GM23338 (cell line): ENCODE measurements at regions not wholly inside any gene's neighbourhood (a gene's known extent, or its start where the extent isn't known, plus 50 kb on each side); places are given as distances from the start of the nearest gene placed in this dataset.

Experiments used
- ATAC-seq: fragments of 200-7000 bp; cut with Tn5 transposase; 3 replicates; pipeline ENCODE4 v1.9.1; 2020
- DNase-seq: peaks from one replicate; pipeline ENCODE4 v3.0.0-alpha.2; 2015; ENCODE audit warnings: low spot score
- H2AFZ ChIP-seq: fragments of 200-600 bp; sonication (generic); 2 replicates; pipeline ENCODE4 v1.8.0; 2016; ENCODE audit warnings: antibody characterized with exemption, mild to moderate bottlenecking, moderate library complexity
- H3F3A ChIP-seq: fragments of 200-600 bp; sonication (generic); replicated peaks from 2 replicates; pipeline ENCODE4 v1.8.0; 2017; ENCODE audit warnings: antibody characterized with exemption, mixed run types, low read depth
- H3K27ac ChIP-seq: fragments of 200-600 bp; sonication (generic); 2 replicates; pipeline ENCODE4 v1.6.1; 2016; ENCODE audit warnings: low read depth
- H3K27me3 ChIP-seq: fragments of 200-600 bp; sonication (generic); 2 replicates; pipeline ENCODE4 v1.8.0; 2016; ENCODE audit warnings: mild to moderate bottlenecking, mixed run types, moderate library complexity; ENCODE audit not compliant: insufficient read depth
- H3K36me3 ChIP-seq: fragments of 200-600 bp; sonication (generic); 2 replicates; pipeline ENCODE4 v1.8.0; 2016; ENCODE audit warnings: mild to moderate bottlenecking; ENCODE audit not compliant: insufficient read depth
- H3K4me1 ChIP-seq: fragments of 200-600 bp; sonication (generic); 2 replicates; pipeline ENCODE4 v1.8.0; 2016; ENCODE audit warnings: mild to moderate bottlenecking, moderate library complexity; ENCODE audit not compliant: insufficient read depth
- H3K4me2 ChIP-seq: fragments of 200-600 bp; sonication (generic); 2 replicates; pipeline ENCODE4 v1.7.1; 2017; ENCODE audit warnings: mixed run types
- H3K4me3 ChIP-seq: fragments of 200-600 bp; sonication (generic); 2 replicates; pipeline ENCODE4 v1.6.1; 2016; ENCODE audit warnings: mixed run types
- H3K79me2 ChIP-seq: fragments of 200-600 bp; sonication (generic); replicated peaks from 2 replicates; pipeline ENCODE4 v1.8.0; 2017; ENCODE audit warnings: mild to moderate bottlenecking; ENCODE audit not compliant: insufficient read depth
- H3K9me2 ChIP-seq: fragments of 200-600 bp; sonication (generic); 2 replicates; pipeline ENCODE4 v1.8.0; 2017; ENCODE audit not compliant: insufficient read depth
- H4K20me1 ChIP-seq: fragments of 200-600 bp; sonication (generic); replicated peaks from 2 replicates; pipeline ENCODE4 v1.8.0; 2017; ENCODE audit warnings: mild to moderate bottlenecking; ENCODE audit not compliant: insufficient read depth
- H3K27ac Mint-ChIP-seq: 2 replicates; pipeline ENCODE4 v1.8.0; 2020; ENCODE audit warnings: inconsistent platforms, mild to moderate bottlenecking, moderate library complexity, mixed read lengths
- H3K27me3 Mint-ChIP-seq: 3 replicates; pipeline ENCODE4 v1.8.0; 2022; ENCODE audit warnings: low read depth, mild to moderate bottlenecking, moderate library complexity, mixed read lengths, inconsistent platforms; ENCODE audit not compliant: insufficient read depth, poor library complexity
- H3K36me3 Mint-ChIP-seq: 3 replicates; pipeline ENCODE4 v1.8.0; 2021; ENCODE audit warnings: low read depth, mild to moderate bottlenecking, inconsistent platforms, moderate library complexity, mixed read lengths
- H3K4me1 Mint-ChIP-seq: 3 replicates; pipeline ENCODE4 v1.8.0; 2020; ENCODE audit warnings: mild to moderate bottlenecking, inconsistent platforms, mixed read lengths
- H3K4me3 Mint-ChIP-seq: 3 replicates; pipeline ENCODE4 v1.8.0; 2021; ENCODE audit warnings: moderate library complexity, mild to moderate bottlenecking, inconsistent platforms, mixed read lengths
- H3K9me3 Mint-ChIP-seq: 3 replicates; pipeline ENCODE4 v1.8.0; 2020; ENCODE audit warnings: moderate library complexity, mild to moderate bottlenecking, inconsistent platforms, mixed read lengths
- CREB1 ChIP-seq: fragments of 250-450 bp; sonication (Bioruptor Pico); IDR thresholded peaks from 2 replicates; pipeline ENCODE4 v1.5.0; 2020; ENCODE audit warnings: low read depth, mild to moderate bottlenecking, moderate library complexity
- EZH2 ChIP-seq: fragments of 200-600 bp; sonication (generic); IDR thresholded peaks from one replicate; pipeline ENCODE4 v1.8.0; 2017; ENCODE audit warnings: antibody characterized with exemption, mild to moderate bottlenecking, low read depth; ENCODE audit not compliant: unreplicated experiment
- EZH2phosphoT487 ChIP-seq: fragments of 200-600 bp; sonication (generic); IDR thresholded peaks from one replicate; pipeline ENCODE4 v1.8.1; 2018; ENCODE audit warnings: antibody characterized with exemption; ENCODE audit not compliant: unreplicated experiment
- JUNB ChIP-seq: IDR thresholded peaks from one replicate; pipeline ENCODE4 v1.6.1; 2016; ENCODE audit warnings: antibody characterized with exemption; ENCODE audit not compliant: unreplicated experiment
- NANOG ChIP-seq: IDR thresholded peaks from 2 replicates; pipeline ENCODE4 v1.6.1; 2016; ENCODE audit warnings: antibody characterized with exemption, borderline replicate concordance
- POLR2AphosphoS5 ChIP-seq: IDR thresholded peaks from 2 replicates; pipeline ENCODE4 v1.6.1; 2016; ENCODE audit warnings: antibody characterized with exemption, low read depth
- STAT1 ChIP-seq: IDR thresholded peaks from one replicate; pipeline ENCODE4 v1.6.1; 2016; ENCODE audit warnings: antibody characterized with exemption; ENCODE audit not compliant: unreplicated experiment
- ZNF114 ChIP-seq: fragments of 250-450 bp; sonication (Bioruptor Pico); IDR thresholded peaks from 2 replicates; pipeline ENCODE4 v1.5.0; 2020; ENCODE audit warnings: mild to moderate bottlenecking, moderate library complexity
- ZNF331 ChIP-seq: fragments of 250-450 bp; sonication (Bioruptor Pico); IDR thresholded peaks from 2 replicates; pipeline ENCODE4 v1.5.0; 2020; ENCODE audit warnings: low read depth, mild to moderate bottlenecking, moderate library complexity
- TF ChIP-seq, protein P1 (sequence below): IDR thresholded peaks from one replicate; pipeline ENCODE4 v1.6.1; 2018; ENCODE audit warnings: antibody characterized with exemption; ENCODE audit not compliant: unreplicated experiment
- TF ChIP-seq, protein P2 (sequence below): IDR thresholded peaks from 2 replicates; pipeline ENCODE4 v1.6.1; 2016; ENCODE audit warnings: antibody characterized with exemption
- TF ChIP-seq, protein P3 (sequence below): fragments of 250-450 bp; sonication (Bioruptor Pico); IDR thresholded peaks from 2 replicates; pipeline ENCODE4 v1.5.0; 2020; ENCODE audit warnings: mild to moderate bottlenecking, moderate library complexity
- TF ChIP-seq, protein P4 (sequence below), 2 experiments: fragments of 200-600 bp in 1 of 2; sonication (generic) in 1 of 2; conservative IDR thresholded peaks; 2 replicates each; pipeline versions ENCODE4 v1.5.1 to v1.6.1; 2016 to 2017; ENCODE audit warnings: antibody characterized with exemption in 2 of 2, low read depth in 2 of 2, mild to moderate bottlenecking in 2 of 2, moderate library complexity in 1 of 2

DNA sequence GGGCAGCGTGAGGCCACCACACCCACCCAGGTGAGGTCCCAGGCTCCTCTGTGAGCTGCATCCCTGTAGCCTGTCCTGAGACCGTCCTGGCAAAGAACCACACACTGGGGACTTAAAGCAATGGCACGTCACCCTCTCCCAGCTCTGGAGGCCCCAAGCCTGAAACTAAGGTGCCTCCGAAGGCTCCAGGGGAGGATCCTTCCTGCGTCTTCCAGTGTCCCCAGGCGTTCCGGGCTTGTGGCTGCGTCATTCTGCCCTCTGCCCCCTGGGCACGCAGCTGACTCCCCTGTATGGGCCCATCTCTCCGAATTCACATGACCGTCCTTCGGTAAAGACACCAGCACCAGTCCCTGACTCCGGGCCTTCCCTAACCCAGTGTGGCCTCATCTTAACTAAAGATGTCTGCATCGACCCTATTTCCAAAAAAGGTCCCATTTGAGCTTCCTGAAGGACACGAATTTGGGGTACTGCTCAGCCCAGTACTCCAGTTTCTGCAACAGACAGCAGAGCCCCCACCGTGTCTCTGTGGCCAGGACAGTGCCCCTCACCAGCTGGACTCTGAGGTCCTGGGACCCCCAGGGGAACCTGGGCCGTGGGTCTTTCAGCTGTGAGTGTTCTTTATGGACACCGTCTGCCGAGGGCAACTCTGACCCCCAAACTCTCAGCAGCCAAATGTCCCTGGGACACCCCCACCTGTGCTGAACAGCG, 75.2 kb upstream of the CTDP1 start:
- Histone ChIP-seq H3K4me1 (no peaks in the 10 kb centered on the region), H4K20me1 (no peaks in the 10 kb centered on the region), H3K9me2 (no peaks in the 10 kb centered on the region), H3F3A (no peaks in the 10 kb centered on the region), H2AFZ (no peak overlapping the region), H3K79me2 (no peaks in the 10 kb centered on the region), H3K4me3 (no peak overlapping the region), H3K27ac (no peak overlapping the region), H3K4me2 (no peak overlapping the region), H3K36me3 (no peaks in the 10 kb centered on the region), H3K27me3 (no peaks in the 10 kb centered on the region)
- H3K27ac Mint-ChIP-seq: no peak overlapping the region; the same call in 1 of the 2 replicates
- H3K4me3 Mint-ChIP-seq: no peak overlapping the region
- no peak for ATAC-seq
- TF ChIP-seq JUNB (no peak), EZH2phosphoT487 (no peak), EZH2 (no peak), STAT1 (no peak), ZNF114 (CRISPR knock-in tag) (no peak), POLR2AphosphoS5 (no peak), CREB1 (no peak), ZNF331 (CRISPR knock-in tag) (no peak), NANOG (no peak)
- TF ChIP-seq, protein P1, sequence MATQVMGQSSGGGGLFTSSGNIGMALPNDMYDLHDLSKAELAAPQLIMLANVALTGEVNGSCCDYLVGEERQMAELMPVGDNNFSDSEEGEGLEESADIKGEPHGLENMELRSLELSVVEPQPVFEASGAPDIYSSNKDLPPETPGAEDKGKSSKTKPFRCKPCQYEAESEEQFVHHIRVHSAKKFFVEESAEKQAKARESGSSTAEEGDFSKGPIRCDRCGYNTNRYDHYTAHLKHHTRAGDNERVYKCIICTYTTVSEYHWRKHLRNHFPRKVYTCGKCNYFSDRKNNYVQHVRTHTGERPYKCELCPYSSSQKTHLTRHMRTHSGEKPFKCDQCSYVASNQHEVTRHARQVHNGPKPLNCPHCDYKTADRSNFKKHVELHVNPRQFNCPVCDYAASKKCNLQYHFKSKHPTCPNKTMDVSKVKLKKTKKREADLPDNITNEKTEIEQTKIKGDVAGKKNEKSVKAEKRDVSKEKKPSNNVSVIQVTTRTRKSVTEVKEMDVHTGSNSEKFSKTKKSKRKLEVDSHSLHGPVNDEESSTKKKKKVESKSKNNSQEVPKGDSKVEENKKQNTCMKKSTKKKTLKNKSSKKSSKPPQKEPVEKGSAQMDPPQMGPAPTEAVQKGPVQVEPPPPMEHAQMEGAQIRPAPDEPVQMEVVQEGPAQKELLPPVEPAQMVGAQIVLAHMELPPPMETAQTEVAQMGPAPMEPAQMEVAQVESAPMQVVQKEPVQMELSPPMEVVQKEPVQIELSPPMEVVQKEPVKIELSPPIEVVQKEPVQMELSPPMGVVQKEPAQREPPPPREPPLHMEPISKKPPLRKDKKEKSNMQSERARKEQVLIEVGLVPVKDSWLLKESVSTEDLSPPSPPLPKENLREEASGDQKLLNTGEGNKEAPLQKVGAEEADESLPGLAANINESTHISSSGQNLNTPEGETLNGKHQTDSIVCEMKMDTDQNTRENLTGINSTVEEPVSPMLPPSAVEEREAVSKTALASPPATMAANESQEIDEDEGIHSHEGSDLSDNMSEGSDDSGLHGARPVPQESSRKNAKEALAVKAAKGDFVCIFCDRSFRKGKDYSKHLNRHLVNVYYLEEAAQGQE: no peak
- TF ChIP-seq, protein P2, sequence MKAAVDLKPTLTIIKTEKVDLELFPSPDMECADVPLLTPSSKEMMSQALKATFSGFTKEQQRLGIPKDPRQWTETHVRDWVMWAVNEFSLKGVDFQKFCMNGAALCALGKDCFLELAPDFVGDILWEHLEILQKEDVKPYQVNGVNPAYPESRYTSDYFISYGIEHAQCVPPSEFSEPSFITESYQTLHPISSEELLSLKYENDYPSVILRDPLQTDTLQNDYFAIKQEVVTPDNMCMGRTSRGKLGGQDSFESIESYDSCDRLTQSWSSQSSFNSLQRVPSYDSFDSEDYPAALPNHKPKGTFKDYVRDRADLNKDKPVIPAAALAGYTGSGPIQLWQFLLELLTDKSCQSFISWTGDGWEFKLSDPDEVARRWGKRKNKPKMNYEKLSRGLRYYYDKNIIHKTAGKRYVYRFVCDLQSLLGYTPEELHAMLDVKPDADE: no peak
- TF ChIP-seq, protein P3, sequence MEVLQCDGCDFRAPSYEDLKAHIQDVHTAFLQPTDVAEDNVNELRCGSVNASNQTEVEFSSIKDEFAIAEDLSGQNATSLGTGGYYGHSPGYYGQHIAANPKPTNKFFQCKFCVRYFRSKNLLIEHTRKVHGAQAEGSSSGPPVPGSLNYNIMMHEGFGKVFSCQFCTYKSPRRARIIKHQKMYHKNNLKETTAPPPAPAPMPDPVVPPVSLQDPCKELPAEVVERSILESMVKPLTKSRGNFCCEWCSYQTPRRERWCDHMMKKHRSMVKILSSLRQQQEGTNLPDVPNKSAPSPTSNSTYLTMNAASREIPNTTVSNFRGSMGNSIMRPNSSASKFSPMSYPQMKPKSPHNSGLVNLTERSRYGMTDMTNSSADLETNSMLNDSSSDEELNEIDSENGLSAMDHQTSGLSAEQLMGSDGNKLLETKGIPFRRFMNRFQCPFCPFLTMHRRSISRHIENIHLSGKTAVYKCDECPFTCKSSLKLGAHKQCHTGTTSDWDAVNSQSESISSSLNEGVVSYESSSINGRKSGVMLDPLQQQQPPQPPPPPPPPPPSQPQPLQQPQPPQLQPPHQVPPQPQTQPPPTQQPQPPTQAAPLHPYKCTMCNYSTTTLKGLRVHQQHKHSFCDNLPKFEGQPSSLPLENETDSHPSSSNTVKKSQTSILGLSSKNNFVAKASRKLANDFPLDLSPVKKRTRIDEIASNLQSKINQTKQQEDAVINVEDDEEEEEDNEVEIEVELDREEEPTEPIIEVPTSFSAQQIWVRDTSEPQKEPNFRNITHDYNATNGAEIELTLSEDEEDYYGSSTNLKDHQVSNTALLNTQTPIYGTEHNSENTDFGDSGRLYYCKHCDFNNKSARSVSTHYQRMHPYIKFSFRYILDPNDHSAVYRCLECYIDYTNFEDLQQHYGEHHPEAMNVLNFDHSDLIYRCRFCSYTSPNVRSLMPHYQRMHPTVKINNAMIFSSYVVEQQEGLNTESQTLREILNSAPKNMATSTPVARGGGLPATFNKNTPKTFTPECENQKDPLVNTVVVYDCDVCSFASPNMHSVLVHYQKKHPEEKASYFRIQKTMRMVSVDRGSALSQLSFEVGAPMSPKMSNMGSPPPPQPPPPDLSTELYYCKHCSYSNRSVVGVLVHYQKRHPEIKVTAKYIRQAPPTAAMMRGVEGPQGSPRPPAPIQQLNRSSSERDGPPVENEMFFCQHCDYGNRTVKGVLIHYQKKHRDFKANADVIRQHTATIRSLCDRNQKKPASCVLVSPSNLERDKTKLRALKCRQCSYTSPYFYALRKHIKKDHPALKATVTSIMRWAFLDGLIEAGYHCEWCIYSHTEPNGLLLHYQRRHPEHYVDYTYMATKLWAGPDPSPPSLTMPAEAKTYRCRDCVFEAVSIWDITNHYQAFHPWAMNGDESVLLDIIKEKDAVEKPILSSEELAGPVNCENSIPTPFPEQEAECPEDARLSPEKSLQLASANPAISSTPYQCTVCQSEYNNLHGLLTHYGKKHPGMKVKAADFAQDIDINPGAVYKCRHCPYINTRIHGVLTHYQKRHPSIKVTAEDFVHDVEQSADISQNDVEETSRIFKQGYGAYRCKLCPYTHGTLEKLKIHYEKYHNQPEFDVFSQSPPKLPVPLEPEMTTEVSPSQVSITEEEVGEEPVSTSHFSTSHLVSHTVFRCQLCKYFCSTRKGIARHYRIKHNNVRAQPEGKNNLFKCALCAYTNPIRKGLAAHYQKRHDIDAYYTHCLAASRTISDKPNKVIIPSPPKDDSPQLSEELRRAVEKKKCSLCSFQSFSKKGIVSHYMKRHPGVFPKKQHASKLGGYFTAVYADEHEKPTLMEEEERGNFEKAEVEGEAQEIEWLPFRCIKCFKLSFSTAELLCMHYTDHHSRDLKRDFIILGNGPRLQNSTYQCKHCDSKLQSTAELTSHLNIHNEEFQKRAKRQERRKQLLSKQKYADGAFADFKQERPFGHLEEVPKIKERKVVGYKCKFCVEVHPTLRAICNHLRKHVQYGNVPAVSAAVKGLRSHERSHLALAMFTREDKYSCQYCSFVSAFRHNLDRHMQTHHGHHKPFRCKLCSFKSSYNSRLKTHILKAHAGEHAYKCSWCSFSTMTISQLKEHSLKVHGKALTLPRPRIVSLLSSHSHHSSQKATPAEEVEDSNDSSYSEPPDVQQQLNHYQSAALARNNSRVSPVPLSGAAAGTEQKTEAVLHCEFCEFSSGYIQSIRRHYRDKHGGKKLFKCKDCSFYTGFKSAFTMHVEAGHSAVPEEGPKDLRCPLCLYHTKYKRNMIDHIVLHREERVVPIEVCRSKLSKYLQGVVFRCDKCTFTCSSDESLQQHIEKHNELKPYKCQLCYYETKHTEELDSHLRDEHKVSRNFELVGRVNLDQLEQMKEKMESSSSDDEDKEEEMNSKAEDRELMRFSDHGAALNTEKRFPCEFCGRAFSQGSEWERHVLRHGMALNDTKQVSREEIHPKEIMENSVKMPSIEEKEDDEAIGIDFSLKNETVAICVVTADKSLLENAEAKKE (CRISPR knock-in tag): no peak
- TF ChIP-seq, protein P4, sequence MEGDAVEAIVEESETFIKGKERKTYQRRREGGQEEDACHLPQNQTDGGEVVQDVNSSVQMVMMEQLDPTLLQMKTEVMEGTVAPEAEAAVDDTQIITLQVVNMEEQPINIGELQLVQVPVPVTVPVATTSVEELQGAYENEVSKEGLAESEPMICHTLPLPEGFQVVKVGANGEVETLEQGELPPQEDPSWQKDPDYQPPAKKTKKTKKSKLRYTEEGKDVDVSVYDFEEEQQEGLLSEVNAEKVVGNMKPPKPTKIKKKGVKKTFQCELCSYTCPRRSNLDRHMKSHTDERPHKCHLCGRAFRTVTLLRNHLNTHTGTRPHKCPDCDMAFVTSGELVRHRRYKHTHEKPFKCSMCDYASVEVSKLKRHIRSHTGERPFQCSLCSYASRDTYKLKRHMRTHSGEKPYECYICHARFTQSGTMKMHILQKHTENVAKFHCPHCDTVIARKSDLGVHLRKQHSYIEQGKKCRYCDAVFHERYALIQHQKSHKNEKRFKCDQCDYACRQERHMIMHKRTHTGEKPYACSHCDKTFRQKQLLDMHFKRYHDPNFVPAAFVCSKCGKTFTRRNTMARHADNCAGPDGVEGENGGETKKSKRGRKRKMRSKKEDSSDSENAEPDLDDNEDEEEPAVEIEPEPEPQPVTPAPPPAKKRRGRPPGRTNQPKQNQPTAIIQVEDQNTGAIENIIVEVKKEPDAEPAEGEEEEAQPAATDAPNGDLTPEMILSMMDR (conservative IDR thresholded peaks at IDR 0.05; ENCODE audit: low read depth in 2 of 2): no peak
- H3K36me3 Mint-ChIP-seq: no peaks in the 10 kb centered on the region; the same call in 2 of the 3 replicates
- peaks cover 4% of the 10 kb centered on the region for H3K27me3 Mint-ChIP-seq
- DNase-seq: no peak
- H3K9me3 Mint-ChIP-seq: no peaks in the 10 kb centered on the region
- peaks cover 8% of the 10 kb centered on the region for H3K4me1 Mint-ChIP-seq
